ENCODE measurements at regions not wholly inside any gene's neighbourhood (a gene's known extent, or its start where the extent isn't known, plus 50 kb on each side); places are given as distances from the start of the nearest gene placed in this dataset.

DNA sequence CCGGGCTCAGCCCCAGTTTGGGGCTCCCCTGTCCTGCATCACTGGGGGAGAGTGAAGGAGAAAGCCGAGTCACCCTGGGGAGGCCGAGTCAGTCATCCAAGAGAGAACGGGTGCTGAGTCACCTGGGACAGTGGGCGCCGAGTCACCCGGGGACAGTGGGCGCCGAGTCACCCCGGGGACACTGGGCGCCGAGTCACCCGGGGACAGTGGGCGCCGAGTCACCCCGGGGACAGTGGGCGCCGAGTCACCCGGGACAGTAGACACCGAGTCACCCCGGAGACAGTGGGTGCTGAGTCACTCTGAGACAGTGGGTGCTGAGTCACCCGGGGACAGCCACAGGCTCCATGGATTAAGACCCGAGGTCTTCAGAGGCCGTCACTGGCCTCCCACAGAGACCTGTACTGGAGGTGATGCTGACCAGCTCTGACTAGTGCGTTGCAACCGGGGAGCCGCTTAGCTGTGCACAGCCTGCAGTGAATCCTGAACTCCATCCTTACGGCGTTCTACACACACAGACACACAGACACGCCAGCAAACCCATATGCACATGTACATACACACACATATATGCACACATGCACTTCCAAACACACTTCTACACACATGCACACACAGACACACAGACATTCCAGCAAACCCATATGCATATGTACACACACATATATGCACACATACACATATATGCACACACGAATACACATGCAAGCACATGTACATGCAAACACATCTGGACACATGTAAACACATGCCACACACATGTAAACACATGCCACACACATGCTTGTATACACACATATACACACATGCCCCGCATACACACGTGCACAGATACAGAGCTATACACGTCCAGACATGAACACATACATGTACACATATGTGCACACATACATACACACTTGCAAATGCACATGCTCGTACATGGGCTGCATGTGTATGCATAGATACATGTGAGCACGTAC, 64.9 kb upstream of the GALNT9 start:
- DNase-seq, result no peak
- Mint-ChIP-seq H3K36me3 (ENCODE audit: low read depth) (no peaks in the 10 kb centered on the region), H3K4me3 (no peak overlapping the region), H3K27ac (no peak overlapping the region), H3K9me3 (peaks cover 3% of the 10 kb centered on the region), H3K27me3 (ENCODE audit: low read depth) (peaks cover 13% of the 10 kb centered on the region), H3K4me1 (ENCODE audit: low read depth) (no peaks in the 10 kb centered on the region)
- CTCF ChIA-PET, result no interaction called here
- intact Hi-C loops (cut with micrococcal nuclease), result no loop called here

DNA sequence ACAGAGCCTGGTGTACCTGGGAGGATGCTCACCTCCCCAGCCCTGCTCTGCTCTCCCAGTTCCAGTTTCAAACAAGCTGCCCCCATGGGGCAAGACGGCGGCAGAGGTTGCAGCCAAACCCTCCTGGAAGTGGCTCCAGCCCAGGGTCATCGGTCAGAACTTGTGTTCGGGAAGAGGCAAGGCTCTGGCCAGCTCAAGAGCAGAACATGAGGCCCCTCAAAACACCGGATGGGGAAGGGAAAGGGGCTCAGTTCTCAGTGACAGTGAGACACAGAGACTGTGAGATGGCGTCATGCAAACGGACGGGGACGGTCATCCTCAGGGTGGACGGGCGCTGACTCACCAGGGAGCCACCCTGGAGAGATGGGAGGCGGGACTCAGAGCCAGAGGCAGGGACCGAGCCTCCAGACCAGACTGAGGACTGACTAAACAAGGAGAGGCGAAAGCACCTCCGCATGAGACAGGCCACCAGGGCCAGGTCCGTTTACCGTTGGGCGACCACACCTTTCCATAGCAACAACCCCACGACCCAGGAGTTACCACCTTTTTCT, 63.9 kb upstream of the GALNT9 start:
- Mint-ChIP-seq H3K9me3 (peaks cover 3% of the 10 kb centered on the region), H3K4me1 (ENCODE audit: low read depth) (no peaks in the 10 kb centered on the region)
- intact Hi-C loops (cut with micrococcal nuclease), result no loop called here

DNA sequence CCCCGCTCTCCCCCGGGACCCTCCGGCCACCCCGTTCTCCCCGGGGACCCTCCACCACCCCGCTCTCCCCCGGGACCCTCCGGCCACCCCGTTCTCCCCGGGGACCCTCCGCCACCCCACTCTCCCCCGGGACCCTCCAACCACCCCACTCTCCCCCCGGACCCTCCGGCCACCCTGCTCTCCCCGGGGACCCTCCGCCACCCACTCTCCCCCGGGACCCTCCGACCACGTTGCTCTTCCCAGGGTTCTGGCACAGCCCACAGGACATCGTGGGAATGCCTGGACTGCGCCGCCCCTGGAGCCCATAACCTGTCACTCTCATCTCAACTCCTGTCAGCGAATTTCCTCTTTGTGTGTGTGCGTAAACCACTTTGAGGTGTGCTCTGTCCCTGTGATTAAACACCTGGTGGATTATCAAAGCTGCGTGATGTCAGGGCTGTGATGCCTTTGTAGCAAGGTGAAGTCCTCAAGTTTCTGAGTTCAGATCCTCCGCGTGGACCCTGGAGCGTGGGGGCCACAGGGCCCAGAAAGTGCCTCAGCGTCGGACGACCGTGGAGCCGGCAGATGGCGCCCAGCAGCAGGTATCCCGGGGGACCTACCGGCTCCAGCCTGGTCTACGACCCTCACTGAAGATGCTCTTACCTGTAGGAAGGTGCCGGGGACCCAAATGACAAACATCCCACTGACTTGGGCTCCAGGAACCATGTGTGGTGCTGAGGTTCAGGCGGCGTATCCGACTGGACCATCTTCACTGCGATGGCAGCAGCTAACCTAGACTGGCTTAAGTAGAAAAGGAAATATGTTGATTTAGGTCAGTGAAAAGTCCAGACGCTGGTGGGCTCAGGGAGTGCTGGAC, 63.2 kb upstream of the GALNT9 start:
- DNase-seq, result no peak
- intact Hi-C loops (cut with micrococcal nuclease), result no loop called here
- CTCF ChIA-PET, result no interaction called here
- H3K36me3 Mint-ChIP-seq (ENCODE audit: low read depth), result no peaks in the 10 kb centered on the region
- peaks cover 3% of the 10 kb centered on the region for H3K9me3 Mint-ChIP-seq
- H3K27ac Mint-ChIP-seq, result no peak overlapping the region
- H3K4me3 Mint-ChIP-seq, result no peak overlapping the region
- peaks cover 6% of the 10 kb centered on the region for H3K27me3 Mint-ChIP-seq (ENCODE audit: low read depth)
- H3K4me1 Mint-ChIP-seq (ENCODE audit: low read depth), result no peaks in the 10 kb centered on the region

More for the DNA sequence above, 63.9 kb upstream of the GALNT9 start:
- Mint-ChIP-seq H3K36me3 (ENCODE audit: low read depth) (no peaks in the 10 kb centered on the region), H3K27me3 (ENCODE audit: low read depth) (peaks cover 11% of the 10 kb centered on the region), H3K27ac (no peak overlapping the region), H3K4me3 (no peak overlapping the region)
- CTCF ChIA-PET, result no interaction called here
- DNase-seq, result no peak

DNA sequence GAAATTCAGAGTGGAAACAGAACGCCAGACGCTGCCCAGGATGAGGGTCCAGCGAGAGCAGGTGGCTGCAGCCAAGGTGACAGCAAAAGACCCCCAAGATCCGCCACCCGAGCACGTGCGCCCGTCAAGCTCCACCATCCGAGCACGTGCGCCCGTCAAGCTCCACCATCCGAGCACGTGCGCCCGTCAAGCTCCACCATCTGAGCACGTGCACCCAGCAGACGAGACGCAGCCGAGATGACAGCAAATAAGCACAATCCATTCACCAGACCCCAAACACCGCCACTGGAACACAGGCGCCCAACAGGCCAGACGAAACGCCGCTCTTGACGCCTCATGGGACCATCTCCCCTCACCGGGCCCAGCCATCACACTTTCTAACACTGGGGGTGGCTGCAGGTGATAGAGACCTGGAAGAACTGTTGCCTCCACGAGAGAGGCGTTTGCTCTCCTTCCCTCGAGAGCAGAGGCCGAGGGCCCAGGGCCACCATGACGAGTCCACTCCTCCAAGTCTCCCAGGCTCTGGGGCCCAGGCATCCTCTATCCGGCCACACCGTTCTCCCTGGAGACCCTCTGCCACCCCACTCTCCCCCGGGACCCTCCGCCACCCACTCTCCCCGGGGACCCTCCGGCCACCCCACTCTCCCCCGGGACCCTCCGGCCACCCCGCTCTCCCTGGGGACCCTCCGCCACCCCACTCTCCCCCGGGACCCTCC, 62.1 kb upstream of the GALNT9 start:
- Mint-ChIP-seq H3K4me1 (ENCODE audit: low read depth) (no peaks in the 10 kb centered on the region), H3K27me3 (ENCODE audit: low read depth) (peaks cover 14% of the 10 kb centered on the region), H3K4me3 (no peak overlapping the region), H3K27ac (no peak overlapping the region), H3K9me3 (peaks cover 3% of the 10 kb centered on the region), H3K36me3 (ENCODE audit: low read depth) (no peaks in the 10 kb centered on the region)
- no peak for DNase-seq
- intact Hi-C loops (cut with micrococcal nuclease), result no loop called here
- CTCF ChIA-PET, result interaction anchor here (0.9 to 1.6 kb wide), 2 partner anchors 219 to 238 kb away, joined by 3 to 5 read pairs; partner anchors contain the start of gene LRCOL1

DNA sequence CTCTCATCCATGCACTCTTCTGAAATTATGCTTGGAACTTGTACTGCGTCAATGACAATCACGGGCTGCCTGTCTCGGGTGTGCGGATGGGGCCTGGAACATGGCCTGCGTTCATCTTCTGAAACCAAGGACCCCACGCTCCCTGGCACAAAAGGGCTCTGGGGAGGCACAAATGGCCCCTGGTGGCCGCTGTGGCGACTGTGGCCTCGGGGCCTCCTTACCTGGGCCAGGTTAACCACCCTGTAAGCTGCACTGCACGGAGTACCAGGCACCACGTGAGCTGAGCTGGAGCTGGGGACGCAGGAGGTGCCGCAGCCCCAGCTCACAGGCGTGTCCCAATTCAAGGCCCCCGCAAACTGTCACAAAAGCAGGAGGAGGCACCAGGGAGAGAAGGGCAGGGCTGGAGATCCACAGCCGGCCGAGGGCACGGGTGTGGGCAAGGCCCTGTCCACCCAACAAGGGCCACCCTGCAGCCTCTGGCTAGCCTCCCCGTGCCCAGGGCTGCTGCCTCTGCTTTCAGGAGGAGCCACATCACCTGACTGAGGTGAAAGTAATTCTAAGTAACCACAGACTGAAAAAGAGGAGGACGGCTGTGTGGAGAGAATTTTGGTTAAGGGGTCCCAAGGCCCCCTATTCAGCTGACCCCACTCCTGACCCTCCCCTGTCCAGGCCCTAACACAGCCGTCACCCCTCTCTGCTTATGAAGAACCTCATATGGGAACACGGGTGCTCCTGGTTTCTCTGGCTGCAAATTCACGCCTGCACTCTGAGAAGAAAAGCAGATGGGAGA, 61.1 kb upstream of the GALNT9 start:
- H3K36me3 Mint-ChIP-seq (ENCODE audit: low read depth), result no peaks in the 10 kb centered on the region
- no peak for DNase-seq
- H3K27ac Mint-ChIP-seq, result no peak overlapping the region
- CTCF ChIA-PET, result interaction anchor here (0.6 to 1.6 kb wide), 3 partner anchors 130 to 237 kb away, joined by 3 to 5 read pairs (median 3); partner anchors contain the start of gene LRCOL1
- intact Hi-C loops (cut with micrococcal nuclease), result no loop called here
- H3K9me3 Mint-ChIP-seq, result peaks cover 3% of the 10 kb centered on the region
- peaks cover 16% of the 10 kb centered on the region for H3K27me3 Mint-ChIP-seq (ENCODE audit: low read depth)
- no peak overlapping the region for H3K4me3 Mint-ChIP-seq
- H3K4me1 Mint-ChIP-seq (ENCODE audit: low read depth), result no peaks in the 10 kb centered on the region

DNA sequence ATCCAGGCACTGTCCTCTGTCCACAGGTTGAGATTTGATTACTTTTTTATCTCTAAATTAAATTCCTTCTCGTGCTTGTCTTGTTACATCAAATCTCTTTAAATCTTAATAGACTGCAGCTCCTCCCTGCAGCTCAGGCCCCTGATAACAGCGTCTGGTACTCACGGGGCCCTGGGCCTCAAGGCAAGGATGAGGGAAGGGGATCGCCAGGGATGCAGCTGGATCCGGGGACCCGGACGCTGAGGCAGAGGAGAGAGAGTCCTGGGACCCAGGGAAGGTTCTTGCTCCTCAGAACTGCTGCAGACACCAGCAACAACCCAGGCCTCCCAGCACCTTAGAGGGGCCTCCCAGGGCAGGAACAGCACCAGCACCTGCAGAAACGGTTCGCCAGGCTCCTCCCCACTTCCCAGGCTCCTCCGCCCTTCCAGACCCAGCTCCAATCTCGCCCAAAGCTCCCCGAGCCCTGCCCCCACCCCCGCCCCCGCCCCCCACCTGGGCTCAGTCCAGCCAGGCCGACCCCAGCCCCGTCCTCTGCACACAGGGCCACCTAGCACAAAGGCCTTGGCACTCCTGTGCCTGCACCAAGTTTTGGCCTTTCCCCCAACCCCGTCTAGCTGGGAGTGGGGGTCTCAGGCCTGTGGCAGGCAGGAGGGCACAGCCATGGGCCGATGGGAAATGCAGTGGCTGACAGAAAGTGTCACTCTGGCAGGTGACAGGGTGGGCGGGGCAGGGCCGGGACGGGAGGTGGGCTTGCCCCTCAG, 60.3 kb upstream of the GALNT9 start:
- no peak overlapping the region for H3K4me3 Mint-ChIP-seq
- peaks cover 3% of the 10 kb centered on the region for H3K9me3 Mint-ChIP-seq
- no peak overlapping the region for H3K27ac Mint-ChIP-seq
- no peak for DNase-seq
- H3K36me3 Mint-ChIP-seq (ENCODE audit: low read depth), result no peaks in the 10 kb centered on the region
- peaks cover 19% of the 10 kb centered on the region for H3K27me3 Mint-ChIP-seq (ENCODE audit: low read depth)
- intact Hi-C loops (cut with micrococcal nuclease), result no loop called here
- no peaks in the 10 kb centered on the region for H3K4me1 Mint-ChIP-seq (ENCODE audit: low read depth)
- CTCF ChIA-PET, result interaction anchor here (1.6 kb wide), 1 partner anchor 236 kb away, joined by 5 read pairs; no protein-coding TSS in a partner anchor

DNA sequence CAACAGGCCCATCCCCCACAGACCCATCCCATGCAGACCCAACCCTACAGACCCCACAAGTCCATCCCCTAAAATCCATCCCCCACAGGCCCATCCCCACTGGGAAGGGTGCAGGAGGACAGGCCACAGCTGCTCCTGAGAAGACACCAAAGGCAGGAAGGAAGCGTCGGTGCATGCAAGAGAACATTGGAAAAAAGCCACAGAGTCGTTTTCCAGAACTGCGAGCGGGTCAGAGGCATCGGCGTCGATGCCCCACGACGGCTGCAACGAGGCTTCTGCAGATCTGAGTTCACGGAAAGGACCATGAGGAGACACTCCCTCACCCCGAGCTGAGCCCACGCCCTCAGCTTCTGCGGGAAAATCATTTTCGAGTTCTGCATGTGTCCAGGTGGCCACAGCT, 59.6 kb upstream of the GALNT9 start:
- no peaks in the 10 kb centered on the region for H3K4me1 Mint-ChIP-seq (ENCODE audit: low read depth)
- no peak overlapping the region for H3K27ac Mint-ChIP-seq
- intact Hi-C loops (cut with micrococcal nuclease), result no loop called here
- no peaks in the 10 kb centered on the region for H3K9me3 Mint-ChIP-seq
- no peak overlapping the region for H3K4me3 Mint-ChIP-seq
- peaks cover 19% of the 10 kb centered on the region for H3K27me3 Mint-ChIP-seq (ENCODE audit: low read depth)
- H3K36me3 Mint-ChIP-seq (ENCODE audit: low read depth), result no peaks in the 10 kb centered on the region
- CTCF ChIA-PET, result no interaction called here
- DNase-seq, result no peak

DNA sequence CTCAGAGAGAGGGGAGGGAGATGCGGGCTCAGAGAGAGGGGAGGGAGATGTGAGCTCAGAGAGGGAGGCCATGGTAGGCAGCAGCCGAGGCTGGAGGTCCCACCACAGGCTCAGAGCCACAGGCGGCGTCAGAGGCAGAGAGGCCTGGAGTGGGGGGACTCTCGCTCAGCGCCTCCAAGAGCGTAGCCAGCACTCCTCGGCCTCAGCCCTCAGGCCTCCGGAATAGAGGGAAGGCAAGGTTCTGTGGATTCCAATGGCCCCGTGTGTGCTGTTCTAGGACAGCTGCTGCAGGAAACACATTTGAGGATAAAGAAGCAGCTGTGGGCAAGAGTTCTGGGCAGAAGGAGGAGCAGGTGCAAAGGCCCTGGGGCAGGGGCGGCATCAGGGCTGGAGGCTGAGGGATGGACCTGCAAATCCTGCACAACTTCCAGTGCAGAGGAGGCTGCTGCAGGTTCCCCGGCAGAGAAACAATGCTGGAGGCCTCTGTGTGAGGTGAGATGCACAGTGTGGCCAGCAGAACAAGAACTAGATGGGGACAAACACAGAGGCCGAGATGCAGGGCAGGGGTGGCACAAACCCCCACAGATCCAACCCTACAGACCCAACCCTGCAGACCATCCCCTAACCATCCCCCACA, 59.1 kb upstream of the GALNT9 start:
- no peak overlapping the region for H3K27ac Mint-ChIP-seq
- DNase-seq, result no peak
- H3K36me3 Mint-ChIP-seq (ENCODE audit: low read depth), result no peaks in the 10 kb centered on the region
- no peaks in the 10 kb centered on the region for H3K4me1 Mint-ChIP-seq (ENCODE audit: low read depth)
- no peaks in the 10 kb centered on the region for H3K9me3 Mint-ChIP-seq
- H3K4me3 Mint-ChIP-seq, result no peak overlapping the region
- intact Hi-C loops (cut with micrococcal nuclease), result no loop called here
- H3K27me3 Mint-ChIP-seq (ENCODE audit: low read depth), result peaks cover 19% of the 10 kb centered on the region
- CTCF ChIA-PET, result no interaction called here

DNA sequence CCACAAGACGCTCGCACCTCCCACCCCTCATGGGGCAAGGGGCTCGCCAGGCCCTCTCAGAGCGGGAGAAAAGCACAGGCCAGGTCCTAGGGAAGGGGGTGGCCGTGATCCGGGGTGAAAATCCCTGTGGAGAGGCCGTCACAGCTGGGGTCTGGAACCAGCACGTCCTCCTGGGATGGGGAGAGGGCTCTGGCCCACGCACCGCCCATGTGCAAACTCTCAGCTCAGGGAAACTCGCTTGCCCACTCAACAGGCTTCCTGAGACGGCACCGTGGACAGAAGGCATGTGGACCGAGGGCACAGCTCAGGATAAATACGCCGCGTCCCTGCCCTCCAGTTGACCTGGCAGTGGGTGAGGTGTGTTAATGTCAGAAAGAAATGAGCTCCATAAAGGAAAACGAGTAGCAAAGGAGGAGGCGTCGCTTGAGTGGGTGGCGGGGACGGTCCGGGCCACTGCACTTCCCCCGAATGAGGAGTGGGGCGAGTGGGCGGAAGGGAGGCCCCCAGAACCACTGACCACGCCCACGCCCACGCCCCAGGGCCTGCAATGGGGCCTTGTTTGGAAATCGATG, 57.6 kb upstream of the GALNT9 start:
- CTCF ChIA-PET, result no interaction called here
- no peak for DNase-seq

DNA sequence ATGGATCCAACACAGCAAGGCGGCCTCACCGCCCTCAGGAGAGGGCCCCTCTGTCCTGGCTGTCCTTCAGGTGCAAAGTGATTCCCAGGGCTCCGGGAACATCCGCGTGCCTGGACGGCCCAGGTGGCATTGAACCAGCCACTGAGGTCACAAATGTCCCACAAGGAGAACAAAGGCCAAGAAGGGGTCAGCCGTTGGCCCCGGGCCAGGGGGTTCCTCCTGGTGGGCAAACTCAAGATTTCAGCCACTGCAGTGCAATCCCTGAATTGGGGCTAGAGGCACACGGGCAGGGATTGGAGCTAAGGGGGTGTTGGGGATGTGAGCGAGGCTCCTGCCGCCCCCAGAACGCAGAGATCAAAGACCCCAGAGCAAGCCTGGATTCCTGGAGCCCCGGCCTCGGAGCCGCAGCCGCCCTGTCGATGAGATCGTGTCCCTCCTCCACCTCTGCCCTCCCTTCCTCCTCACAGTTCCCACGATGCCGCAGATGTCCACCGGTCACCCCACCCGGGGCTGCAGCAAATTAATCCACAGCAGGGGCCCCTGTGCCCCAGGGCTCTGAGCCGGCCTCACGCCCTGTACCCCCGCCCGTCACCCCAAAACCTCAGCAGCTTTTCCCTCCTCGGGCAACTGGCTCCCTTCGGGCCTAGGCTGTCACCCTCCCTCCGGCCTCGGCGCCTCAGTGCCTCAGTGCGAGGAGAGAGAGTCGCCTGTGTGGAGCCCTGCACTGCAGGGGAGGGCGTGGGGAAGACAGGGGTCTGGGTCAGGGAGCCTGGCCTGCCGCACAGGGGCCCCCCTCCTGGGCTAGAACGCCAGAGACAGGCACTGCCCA, 56.7 kb upstream of the GALNT9 start:
- no peak overlapping the region for H3K4me3 Mint-ChIP-seq
- H3K9me3 Mint-ChIP-seq, result no peaks in the 10 kb centered on the region
- no peaks in the 10 kb centered on the region for H3K4me1 Mint-ChIP-seq (ENCODE audit: low read depth)
- no peak for DNase-seq
- H3K27ac Mint-ChIP-seq, result no peak overlapping the region
- H3K27me3 Mint-ChIP-seq (ENCODE audit: low read depth), result peaks cover 17% of the 10 kb centered on the region
- H3K36me3 Mint-ChIP-seq (ENCODE audit: low read depth), result no peaks in the 10 kb centered on the region
- intact Hi-C loops (cut with micrococcal nuclease), result no loop called here
- CTCF ChIA-PET, result no interaction called here

More for the DNA sequence above, 57.6 kb upstream of the GALNT9 start:
- peaks cover 19% of the 10 kb centered on the region for H3K27me3 Mint-ChIP-seq (ENCODE audit: low read depth)
- no peak overlapping the region for H3K4me3 Mint-ChIP-seq
- no peaks in the 10 kb centered on the region for H3K9me3 Mint-ChIP-seq
- H3K4me1 Mint-ChIP-seq (ENCODE audit: low read depth), result no peaks in the 10 kb centered on the region
- intact Hi-C loops (cut with micrococcal nuclease), result no loop called here
- H3K27ac Mint-ChIP-seq, result no peak overlapping the region
- H3K36me3 Mint-ChIP-seq (ENCODE audit: low read depth), result no peaks in the 10 kb centered on the region

Measured in activated naive CD4-positive, alpha-beta T cell treated with anti-CD3 and anti-CD28 coated beads for 36 hours (primary cell).